ENCODE measurements at regions not wholly inside any gene's neighbourhood (a gene's known extent, or its start where the extent isn't known, plus 50 kb on each side); places are given as distances from the start of the nearest gene placed in this dataset.

- DNase-seq (ENCODE audit: low read depth, low spot score) = no peak
- dilution Hi-C loops (cut with MboI; ENCODE audit: extremely low pct_ligation_motif_present, low sequenced_read_pairs) = no loop called here
- Histone ChIP-seq H3K9me1 (ENCODE audit: control insufficient read depth, extremely low read depth, insufficient read depth, low read length) (no peaks in the 10 kb centered on the region), H3K36me3 (ENCODE audit: control insufficient read depth in 2 of 2, extremely low read depth in 1 of 2, insufficient read depth in 2 of 2, low read length in 2 of 2) (no peaks in the 10 kb centered on the region), H3K4me1 (ENCODE audit: control insufficient read depth, extremely low read depth, insufficient read depth, low read length) (no peaks in the 10 kb centered on the region), H3K9me3 (ENCODE audit: control insufficient read depth, low read depth, low read length) (no peaks in the 10 kb centered on the region), H3K4me2 (ENCODE audit: control insufficient read depth, extremely low read depth, insufficient read depth, low read depth, low read length) (no peak overlapping the region), H3K27me3 (ENCODE audit: control insufficient read depth, extremely low read depth, insufficient read depth, low read length) (no peaks in the 10 kb centered on the region), H3K9ac (ENCODE audit: control insufficient read depth, extremely low read depth, insufficient read depth, low read length) (no peak overlapping the region), H3K79me2 (ENCODE audit: control insufficient read depth, insufficient read depth, low read length) (no peaks in the 10 kb centered on the region), H3K4me3 (ENCODE audit: control insufficient read depth in 2 of 3, extremely low read depth in 1 of 3, insufficient read depth in 2 of 3, low read depth in 1 of 3, low read length in 3 of 3) (no peak overlapping the region), H3K27ac (ENCODE audit: control insufficient read depth, insufficient read depth, low read length) (no peak overlapping the region), H2AFZ (ENCODE audit: control insufficient read depth, low read length) (no peak overlapping the region), H4K20me1 (ENCODE audit: control insufficient read depth, extremely low read depth, insufficient read depth, low read length) (no peaks in the 10 kb centered on the region)
- TF ChIP-seq EZH2 (IDR thresholded peaks at IDR 0.05; ENCODE audit: low read length) (no peak), CTCF (optimal IDR thresholded peaks at IDR 0.05 in 1 of 3, IDR thresholded peaks at IDR 0.05 in 1 of 3, conservative IDR thresholded peaks at IDR 0.05 in 1 of 3; ENCODE audit: extremely low read depth in 1 of 3, insufficient read depth in 2 of 3, low read length in 3 of 3) (no peak)
- no peak for FAIRE-seq
These were observed 305.9 kb upstream of the PRR16 start for GRCh38 chr5:120158211-120158610.

GRCh38 chr5:120159155-120159554 lies 304.9 kb upstream of the PRR16 start:
- H2AFZ ChIP-seq (ENCODE audit: control insufficient read depth, low read length) = no peak overlapping the region
- H3K9ac ChIP-seq (ENCODE audit: control insufficient read depth, extremely low read depth, insufficient read depth, low read length) = no peak overlapping the region
- H4K20me1 ChIP-seq (ENCODE audit: control insufficient read depth, extremely low read depth, insufficient read depth, low read length) = no peaks in the 10 kb centered on the region
- H3K4me1 ChIP-seq (ENCODE audit: control insufficient read depth, extremely low read depth, insufficient read depth, low read length) = no peaks in the 10 kb centered on the region
- dilution Hi-C loops (cut with MboI; ENCODE audit: extremely low pct_ligation_motif_present, low sequenced_read_pairs) = no loop called here
- FAIRE-seq = no peak
- H3K9me1 ChIP-seq (ENCODE audit: control insufficient read depth, extremely low read depth, insufficient read depth, low read length) = no peaks in the 10 kb centered on the region
- no peak overlapping the region for H3K4me2 ChIP-seq (ENCODE audit: control insufficient read depth, extremely low read depth, insufficient read depth, low read depth, low read length)
- H3K27me3 ChIP-seq (ENCODE audit: control insufficient read depth, extremely low read depth, insufficient read depth, low read length) = no peaks in the 10 kb centered on the region
- no peak for TF ChIP-seq EZH2 (IDR thresholded peaks at IDR 0.05; ENCODE audit: low read length)
- no peak for TF ChIP-seq CTCF (optimal IDR thresholded peaks at IDR 0.05 in 1 of 3, IDR thresholded peaks at IDR 0.05 in 1 of 3, conservative IDR thresholded peaks at IDR 0.05 in 1 of 3; ENCODE audit: extremely low read depth in 1 of 3, insufficient read depth in 2 of 3, low read length in 3 of 3)
- H3K79me2 ChIP-seq (ENCODE audit: control insufficient read depth, insufficient read depth, low read length) = no peaks in the 10 kb centered on the region
- no peak overlapping the region for H3K4me3 ChIP-seq (ENCODE audit: control insufficient read depth in 2 of 3, extremely low read depth in 1 of 3, insufficient read depth in 2 of 3, low read depth in 1 of 3, low read length in 3 of 3)
- H3K27ac ChIP-seq (ENCODE audit: control insufficient read depth, insufficient read depth, low read length) = no peak overlapping the region
- H3K36me3 ChIP-seq (ENCODE audit: control insufficient read depth in 2 of 2, extremely low read depth in 1 of 2, insufficient read depth in 2 of 2, low read length in 2 of 2) = no peaks in the 10 kb centered on the region
- no peak for DNase-seq (ENCODE audit: low read depth, low spot score)
- H3K9me3 ChIP-seq (ENCODE audit: control insufficient read depth, low read depth, low read length) = no peaks in the 10 kb centered on the region
